ENCODE measurements at regions not wholly inside any gene's neighbourhood (a gene's known extent, or its start where the extent isn't known, plus 50 kb on each side); places are given as distances from the start of the nearest gene placed in this dataset.

DNA sequence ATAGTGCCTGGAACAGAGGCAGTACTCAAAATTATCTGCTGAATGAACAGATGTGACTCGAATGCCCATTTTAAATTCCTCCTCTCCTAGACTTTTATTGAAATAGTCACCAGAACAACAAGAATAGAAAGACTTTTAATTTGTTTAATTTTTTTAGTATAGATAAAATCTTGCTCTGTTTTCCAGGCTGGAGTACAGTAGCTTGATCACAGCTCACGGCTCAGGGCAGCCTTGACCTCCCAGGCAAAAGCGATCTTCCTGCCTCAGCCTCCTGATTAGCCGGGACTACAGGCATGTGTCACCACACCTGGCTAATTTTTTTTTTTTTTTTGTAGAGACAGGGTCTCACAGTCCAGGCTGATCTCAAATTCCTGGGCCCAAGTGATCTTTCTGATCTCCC lies 120.9 kb upstream of the FREM2 start:
- Mint-ChIP-seq H3K4me1 (ENCODE audit: unreplicated experiment) (no peaks in the 10 kb centered on the region), H3K27ac (ENCODE audit: unreplicated experiment) (no peak overlapping the region), H3K27me3 (ENCODE audit: unreplicated experiment) (no peaks in the 10 kb centered on the region), H3K4me3 (ENCODE audit: unreplicated experiment) (no peak overlapping the region), H3K9me3 (ENCODE audit: unreplicated experiment) (no peaks in the 10 kb centered on the region), H3K36me3 (ENCODE audit: low read depth, unreplicated experiment) (no peaks in the 10 kb centered on the region)
- no peak for DNase-seq (ENCODE audit: low spot score)
- TF ChIP-seq, protein P1, sequence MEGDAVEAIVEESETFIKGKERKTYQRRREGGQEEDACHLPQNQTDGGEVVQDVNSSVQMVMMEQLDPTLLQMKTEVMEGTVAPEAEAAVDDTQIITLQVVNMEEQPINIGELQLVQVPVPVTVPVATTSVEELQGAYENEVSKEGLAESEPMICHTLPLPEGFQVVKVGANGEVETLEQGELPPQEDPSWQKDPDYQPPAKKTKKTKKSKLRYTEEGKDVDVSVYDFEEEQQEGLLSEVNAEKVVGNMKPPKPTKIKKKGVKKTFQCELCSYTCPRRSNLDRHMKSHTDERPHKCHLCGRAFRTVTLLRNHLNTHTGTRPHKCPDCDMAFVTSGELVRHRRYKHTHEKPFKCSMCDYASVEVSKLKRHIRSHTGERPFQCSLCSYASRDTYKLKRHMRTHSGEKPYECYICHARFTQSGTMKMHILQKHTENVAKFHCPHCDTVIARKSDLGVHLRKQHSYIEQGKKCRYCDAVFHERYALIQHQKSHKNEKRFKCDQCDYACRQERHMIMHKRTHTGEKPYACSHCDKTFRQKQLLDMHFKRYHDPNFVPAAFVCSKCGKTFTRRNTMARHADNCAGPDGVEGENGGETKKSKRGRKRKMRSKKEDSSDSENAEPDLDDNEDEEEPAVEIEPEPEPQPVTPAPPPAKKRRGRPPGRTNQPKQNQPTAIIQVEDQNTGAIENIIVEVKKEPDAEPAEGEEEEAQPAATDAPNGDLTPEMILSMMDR (IDR thresholded peaks at IDR 0.05; ENCODE audit: unreplicated experiment): no peak

DNA sequence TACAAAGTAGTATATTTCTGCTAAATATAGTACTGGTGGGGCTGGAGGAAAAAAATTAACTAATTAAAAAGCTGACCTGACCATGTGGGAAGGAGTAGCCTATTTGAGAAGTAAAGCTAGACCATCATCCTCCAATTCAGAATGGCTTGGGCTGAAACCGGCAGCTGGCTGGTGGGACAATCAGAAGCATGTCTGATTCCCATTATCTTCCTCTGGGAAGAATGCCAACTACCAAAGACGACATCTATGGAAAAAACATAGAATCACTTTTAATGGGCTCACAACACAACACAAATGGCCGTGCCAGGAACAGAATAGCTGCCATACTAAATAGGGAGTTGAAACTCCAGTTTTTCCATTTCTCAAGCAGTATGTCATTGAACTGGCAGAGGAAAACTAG lies 120.4 kb upstream of the FREM2 start:
- no peak for DNase-seq (ENCODE audit: low spot score)
- no peaks in the 10 kb centered on the region for H3K4me1 Mint-ChIP-seq (ENCODE audit: unreplicated experiment)
- H3K9me3 Mint-ChIP-seq (ENCODE audit: unreplicated experiment): no peaks in the 10 kb centered on the region
- H3K27me3 Mint-ChIP-seq (ENCODE audit: unreplicated experiment): no peaks in the 10 kb centered on the region
- H3K27ac Mint-ChIP-seq (ENCODE audit: unreplicated experiment): no peak overlapping the region
- TF ChIP-seq, protein P1 (IDR thresholded peaks at IDR 0.05; ENCODE audit: unreplicated experiment): no peak
- H3K36me3 Mint-ChIP-seq (ENCODE audit: low read depth, unreplicated experiment): no peaks in the 10 kb centered on the region
- H3K4me3 Mint-ChIP-seq (ENCODE audit: unreplicated experiment): no peak overlapping the region

DNA sequence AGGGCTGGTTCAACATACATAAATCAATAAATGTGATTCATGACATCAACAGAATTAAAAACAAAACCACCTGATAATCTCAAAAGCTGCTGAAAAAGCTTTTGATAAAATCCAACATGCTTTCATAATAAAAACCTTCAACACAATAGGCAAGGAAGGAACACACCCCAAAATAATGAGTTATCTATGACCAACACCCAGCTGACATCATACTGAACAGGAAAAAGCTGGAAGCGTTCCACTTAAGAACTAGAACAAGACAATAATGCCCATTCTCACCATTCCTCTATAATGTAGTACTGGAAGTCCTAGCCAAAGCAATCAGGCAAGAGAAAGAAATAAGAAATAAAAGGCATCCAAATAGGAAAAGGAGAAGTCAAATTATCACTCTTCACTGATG lies 116.2 kb upstream of the FREM2 start:
- DNase-seq (ENCODE audit: low spot score): no peak
- Mint-ChIP-seq H3K27ac (ENCODE audit: unreplicated experiment) (no peak overlapping the region), H3K36me3 (ENCODE audit: low read depth, unreplicated experiment) (no peaks in the 10 kb centered on the region), H3K4me3 (ENCODE audit: unreplicated experiment) (no peak overlapping the region), H3K27me3 (ENCODE audit: unreplicated experiment) (no peaks in the 10 kb centered on the region), H3K4me1 (ENCODE audit: unreplicated experiment) (no peaks in the 10 kb centered on the region), H3K9me3 (ENCODE audit: unreplicated experiment) (no peaks in the 10 kb centered on the region)
- TF ChIP-seq, protein P1 (IDR thresholded peaks at IDR 0.05; ENCODE audit: unreplicated experiment): no peak

DNA sequence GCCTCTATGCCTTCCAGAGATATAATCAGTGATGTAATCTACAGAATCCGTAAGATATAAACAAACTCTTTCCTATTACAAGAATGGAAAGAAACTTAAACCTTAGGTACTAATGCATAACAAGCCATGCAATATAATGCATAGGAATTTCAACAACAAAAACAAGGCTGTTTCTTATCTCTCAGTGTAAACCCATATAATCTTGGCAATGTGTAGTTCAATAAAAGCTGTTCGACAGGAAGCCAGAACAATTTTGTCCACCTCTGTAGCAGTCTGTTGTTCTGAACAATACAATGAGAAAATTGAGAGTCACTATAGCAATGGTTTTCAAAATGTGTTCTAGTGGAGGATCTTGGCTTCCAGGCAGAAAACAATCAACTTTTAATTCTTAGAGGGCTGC lies 111.5 kb upstream of the FREM2 start:
- H3K4me1 Mint-ChIP-seq (ENCODE audit: unreplicated experiment): no peaks in the 10 kb centered on the region
- no peaks in the 10 kb centered on the region for H3K9me3 Mint-ChIP-seq (ENCODE audit: unreplicated experiment)
- no peaks in the 10 kb centered on the region for H3K36me3 Mint-ChIP-seq (ENCODE audit: low read depth, unreplicated experiment)
- no peaks in the 10 kb centered on the region for H3K27me3 Mint-ChIP-seq (ENCODE audit: unreplicated experiment)
- DNase-seq (ENCODE audit: low spot score): no peak
- H3K4me3 Mint-ChIP-seq (ENCODE audit: unreplicated experiment): no peak overlapping the region
- TF ChIP-seq, protein P1 (IDR thresholded peaks at IDR 0.05; ENCODE audit: unreplicated experiment): no peak
- no peak overlapping the region for H3K27ac Mint-ChIP-seq (ENCODE audit: unreplicated experiment)

DNA sequence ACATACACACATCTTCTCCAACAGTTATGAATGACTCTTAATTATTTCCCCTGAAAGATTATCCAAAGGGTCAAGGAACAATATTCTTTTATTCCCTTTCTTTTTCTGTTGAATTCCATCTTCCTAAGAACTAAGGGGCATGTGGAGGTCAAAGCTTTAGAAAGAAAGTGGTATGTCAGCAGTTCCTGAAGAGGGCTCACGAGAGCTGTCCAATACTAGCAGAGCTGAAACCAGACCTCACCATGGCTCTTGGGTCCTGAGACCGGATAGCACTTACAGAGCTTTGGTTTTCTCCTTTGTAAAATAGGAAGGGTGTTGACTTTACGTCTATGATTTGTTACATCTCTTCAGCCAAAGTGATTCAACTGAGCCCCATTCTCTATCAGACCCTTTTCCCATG lies 109.8 kb upstream of the FREM2 start:
- no peaks in the 10 kb centered on the region for H3K9me3 Mint-ChIP-seq (ENCODE audit: unreplicated experiment)
- H3K4me3 Mint-ChIP-seq (ENCODE audit: unreplicated experiment): no peak overlapping the region
- no peaks in the 10 kb centered on the region for H3K36me3 Mint-ChIP-seq (ENCODE audit: low read depth, unreplicated experiment)
- H3K27me3 Mint-ChIP-seq (ENCODE audit: unreplicated experiment): no peaks in the 10 kb centered on the region
- no peaks in the 10 kb centered on the region for H3K4me1 Mint-ChIP-seq (ENCODE audit: unreplicated experiment)
- no peak for DNase-seq (ENCODE audit: low spot score)
- TF ChIP-seq, protein P1 (IDR thresholded peaks at IDR 0.05; ENCODE audit: unreplicated experiment): no peak
- no peak overlapping the region for H3K27ac Mint-ChIP-seq (ENCODE audit: unreplicated experiment)
